ENCODE measurements at regions not wholly inside any gene's neighbourhood (a gene's known extent, or its start where the extent isn't known, plus 50 kb on each side); places are given as distances from the start of the nearest gene placed in this dataset.

GRCh38 chr5:18744441-18744840, 1110.2 kb downstream of the TAF11L14 start (continued):
- TF ChIP-seq POLR2A (IDR thresholded peaks at IDR 0.05; ENCODE audit: control extremely low read depth in 1 of 2, low read depth in 2 of 2, low read length in 2 of 2) (no peak), NRF1 (IDR thresholded peaks at IDR 0.05; ENCODE audit: low read depth, low read length) (no peak)

Measured in H1 (cell line).